Ectodermal cell (in vitro differentiated cells): ENCODE measurements at regions not wholly inside any gene's neighbourhood (a gene's known extent, or its start where the extent isn't known, plus 50 kb on each side); places are given as distances from the start of the nearest gene placed in this dataset.
"Not testable (repeated sequence)": the region's sequence is repeated elsewhere in the genome, so short reads cannot be mapped to it uniquely, and the experiment has no call there.

Experiments
- H3K27ac ChIP-seq: 2 replicates; pipeline ENCODE4 v1.7.0; 2013; ENCODE audit warnings: mild to moderate bottlenecking, low read depth, low read length; ENCODE audit not compliant: insufficient read depth, poor library complexity, severe bottlenecking
- H3K27me3 ChIP-seq: 2 replicates; pipeline ENCODE4 v1.7.0; 2013; ENCODE audit warnings: mild to moderate bottlenecking, low read length; ENCODE audit not compliant: insufficient read depth, control insufficient read depth, poor library complexity, severe bottlenecking
- H3K36me3 ChIP-seq: one replicate; pipeline ENCODE4 v1.7.0; 2013; ENCODE audit warnings: low read length; ENCODE audit not compliant: control insufficient read depth, insufficient read depth
- H3K4me1 ChIP-seq: one replicate; pipeline ENCODE4 v1.7.0; 2013; ENCODE audit warnings: low read length; ENCODE audit not compliant: control insufficient read depth, insufficient read depth
- H3K4me3 ChIP-seq: 2 replicates; pipeline ENCODE4 v1.7.0; 2013; ENCODE audit warnings: low read depth, low read length, control low read depth; ENCODE audit not compliant: insufficient read depth
- H3K9me3 ChIP-seq: 2 replicates; pipeline ENCODE4 v1.7.0; 2013; ENCODE audit warnings: mild to moderate bottlenecking, low read length, moderate library complexity; ENCODE audit not compliant: control insufficient read depth
- WGBS, 2 experiments: methylation state at CpG; one replicate each; pipeline ENCODE4 v1.1.7; 2013; ENCODE audit warnings: missing lambda C conversion rate in 2 of 2; 5-methylcytosine and 5-hydroxymethylcytosine counted together

DNA sequence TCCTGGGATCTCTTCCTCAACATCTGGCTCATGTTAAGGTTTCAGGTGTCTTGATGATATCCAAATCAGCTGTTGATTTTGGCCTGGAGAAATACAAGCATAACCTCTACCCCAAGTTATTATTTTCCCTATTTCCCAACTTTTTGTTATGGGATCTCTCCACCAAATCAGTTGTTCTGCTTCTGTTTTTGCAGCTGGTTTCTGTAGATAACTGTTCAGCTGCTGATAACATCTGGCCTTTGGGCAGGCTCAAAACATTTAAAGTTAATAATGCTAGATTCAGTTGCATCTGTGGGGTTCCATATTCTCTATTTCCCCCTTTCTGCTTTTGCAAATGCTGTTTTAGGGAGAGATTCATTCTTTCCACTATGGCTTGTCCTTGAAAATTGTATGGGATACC, 430.0 kb upstream of the SGO1 start:
- not testable (repeated sequence) for H3K36me3 ChIP-seq, H3K9me3 ChIP-seq, H3K4me3 ChIP-seq, H3K27me3 ChIP-seq, H3K27ac ChIP-seq, H3K4me1 ChIP-seq

DNA sequence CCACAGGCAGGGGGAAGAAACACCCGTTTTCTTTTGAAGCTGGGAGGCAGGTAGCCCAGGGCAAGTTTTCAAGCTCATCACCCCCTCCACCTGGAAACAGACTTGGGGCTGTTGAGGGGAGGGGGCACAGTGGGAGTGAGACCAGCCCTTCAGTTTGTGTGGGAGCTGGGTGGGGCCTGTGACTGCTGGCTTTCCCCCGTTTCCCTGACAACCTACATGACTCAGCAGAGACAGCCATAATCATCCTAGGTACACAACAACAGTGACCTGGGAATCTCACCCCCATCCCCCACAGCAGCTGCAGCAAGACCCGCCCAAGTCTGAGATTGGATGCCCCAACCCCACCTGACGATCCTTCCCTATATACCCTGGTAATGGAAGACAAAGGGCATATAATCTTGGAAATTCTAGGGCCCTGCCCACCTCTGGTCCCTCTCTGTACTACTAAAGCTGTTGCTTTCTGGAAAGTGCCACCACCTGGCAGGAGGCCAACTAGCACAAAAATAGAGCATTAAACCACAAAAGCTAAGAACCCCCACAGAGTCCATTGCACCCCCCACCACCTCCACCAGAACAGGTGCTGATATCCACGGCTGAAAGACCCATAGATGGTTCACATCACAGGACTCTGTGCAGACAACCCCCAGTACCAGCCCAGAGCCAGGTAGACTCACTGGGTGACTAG, 422.2 kb upstream of the SGO1 start:
- Histone ChIP-seq H3K36me3 (no peaks in the 10 kb centered on the region), H3K27me3 (no peaks in the 10 kb centered on the region), H3K4me1 (no peaks in the 10 kb centered on the region), H3K27ac (no peak overlapping the region), H3K4me3 (no peak overlapping the region), H3K9me3 (peaks cover 2% of the 10 kb centered on the region)
- WGBS, 2 experiments = 85 to 90% methylated on average over 5 of the region's 5 CpGs

DNA sequence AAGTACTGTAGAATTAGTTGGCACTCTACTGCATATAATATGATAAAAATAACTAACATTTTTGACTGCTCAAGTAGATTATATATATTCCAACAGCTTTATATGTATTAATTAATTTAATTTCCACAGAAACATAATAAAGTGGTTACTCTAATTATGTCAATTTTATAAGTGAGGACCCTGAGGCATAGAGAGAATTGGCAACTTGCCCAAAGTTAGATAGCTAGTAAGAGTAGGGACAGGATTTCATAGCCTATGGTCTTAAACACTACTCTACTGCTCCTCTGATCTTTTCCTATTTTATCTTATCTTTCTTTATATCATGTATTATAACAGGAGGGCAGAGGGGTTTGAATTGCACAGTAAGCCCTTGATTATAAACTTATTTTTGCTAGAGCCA, 418.7 kb upstream of the SGO1 start:
- Histone ChIP-seq H3K4me1 (no peaks in the 10 kb centered on the region), H3K9me3 (no peaks in the 10 kb centered on the region), H3K36me3 (no peaks in the 10 kb centered on the region), H3K4me3 (no peak overlapping the region), H3K27ac (no peak overlapping the region), H3K27me3 (no peaks in the 10 kb centered on the region)

DNA sequence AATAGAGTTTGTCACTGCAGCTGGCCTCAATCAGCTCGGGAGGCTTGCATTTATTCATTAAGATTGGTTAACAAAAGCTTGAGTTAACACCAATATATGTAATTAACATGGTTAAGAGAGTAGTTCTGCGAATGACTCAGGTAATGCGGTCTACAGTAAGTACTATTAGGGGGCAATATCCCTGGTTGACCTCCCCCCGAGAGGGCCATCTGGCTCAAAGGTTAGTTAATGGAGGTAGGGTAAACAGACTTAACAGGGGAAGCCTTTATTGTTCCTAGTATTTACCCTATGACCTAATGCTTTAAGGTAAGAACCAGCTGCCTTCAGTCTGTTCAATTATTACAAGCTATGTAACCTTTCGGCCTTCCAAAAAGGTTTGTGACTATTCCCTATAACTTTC, 403.3 kb upstream of the SGO1 start:
- Histone ChIP-seq H3K27ac (no peak overlapping the region), H3K4me1 (no peaks in the 10 kb centered on the region)
- 93% methylated on average over 5 of the region's 5 CpGs for WGBS, 2 experiments

DNA sequence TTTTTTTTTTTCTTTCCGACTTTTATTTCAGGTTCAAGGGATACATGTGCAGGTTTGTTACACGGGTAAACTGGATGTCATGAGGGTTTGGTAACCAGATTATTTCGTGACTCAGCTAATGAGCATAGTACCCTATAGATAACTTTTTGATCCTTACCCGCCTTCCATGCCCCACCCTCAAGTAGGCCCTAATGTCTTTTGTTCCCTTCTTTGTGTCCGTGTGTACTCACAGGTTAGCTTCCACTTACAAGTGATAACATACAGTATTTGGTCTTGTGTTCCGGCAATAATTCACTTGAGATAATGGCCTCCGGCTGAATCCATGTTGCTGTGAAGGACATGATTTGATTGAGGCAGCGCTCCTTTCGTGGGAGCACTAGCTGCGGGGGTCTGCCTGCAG, 402.8 kb upstream of the SGO1 start:
- 93 to 96% methylated on average over 10 of the region's 10 CpGs for WGBS, 2 experiments
- Histone ChIP-seq H3K4me1 (no peaks in the 10 kb centered on the region), H3K27me3 (no peaks in the 10 kb centered on the region), H3K4me3 (no peak overlapping the region), H3K36me3 (no peaks in the 10 kb centered on the region), H3K27ac (no peak overlapping the region), H3K9me3 (no peaks in the 10 kb centered on the region)

More for the DNA sequence above, 403.3 kb upstream of the SGO1 start:
- Histone ChIP-seq H3K4me3 (no peak overlapping the region), H3K27me3 (no peaks in the 10 kb centered on the region), H3K36me3 (no peaks in the 10 kb centered on the region), H3K9me3 (no peaks in the 10 kb centered on the region)

DNA sequence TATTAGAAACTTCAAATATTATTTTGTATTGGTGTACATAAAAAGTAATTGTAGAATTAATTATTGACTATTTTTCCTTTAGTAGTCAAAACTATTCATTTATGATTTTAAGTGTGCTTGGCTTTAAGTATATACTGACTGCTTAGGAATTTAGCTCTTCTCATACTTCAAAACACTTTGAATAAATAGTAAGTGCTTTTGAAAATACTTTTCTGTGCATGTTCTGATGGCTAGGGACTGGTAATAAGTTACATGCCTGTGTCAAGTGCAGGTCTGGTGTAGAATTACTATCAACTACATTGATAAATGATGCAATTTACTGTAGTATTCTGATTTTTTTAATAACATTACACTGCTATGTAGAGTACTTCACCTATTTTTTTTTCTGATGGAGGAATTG, 397.6 kb upstream of the SGO1 start:
- no peaks in the 10 kb centered on the region for H3K9me3 ChIP-seq
- no peak overlapping the region for H3K27ac ChIP-seq
- H3K4me1 ChIP-seq = no peaks in the 10 kb centered on the region
- no peaks in the 10 kb centered on the region for H3K27me3 ChIP-seq
- no peak overlapping the region for H3K4me3 ChIP-seq
- H3K36me3 ChIP-seq = no peaks in the 10 kb centered on the region

DNA sequence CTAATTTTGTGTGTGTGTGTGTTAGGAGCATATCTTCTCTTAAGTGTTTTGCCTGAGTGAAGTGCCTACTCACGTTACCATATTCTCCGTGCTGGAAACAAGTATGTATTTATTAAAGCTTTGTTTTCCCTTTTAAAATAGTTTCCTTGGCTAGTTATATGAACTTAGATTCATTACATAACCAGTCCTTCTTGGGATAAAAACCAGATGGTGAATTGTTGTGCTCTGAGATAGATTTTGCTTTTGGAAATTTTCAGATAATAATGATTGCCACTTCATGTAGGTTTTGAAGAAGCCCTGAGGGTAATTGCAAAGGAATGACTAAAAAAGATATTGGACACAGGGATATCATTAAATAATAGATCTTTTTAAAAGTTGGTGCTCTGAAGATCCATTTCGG, 390.2 kb upstream of the SGO1 start:
- Histone ChIP-seq H3K27ac (no peak overlapping the region), H3K4me3 (no peak overlapping the region), H3K27me3 (no peaks in the 10 kb centered on the region), H3K9me3 (no peaks in the 10 kb centered on the region), H3K4me1 (no peaks in the 10 kb centered on the region), H3K36me3 (no peaks in the 10 kb centered on the region)
- WGBS, 2 experiments = 90 to 100% methylated on average over 1 to 3 of the region's 3 CpGs

DNA sequence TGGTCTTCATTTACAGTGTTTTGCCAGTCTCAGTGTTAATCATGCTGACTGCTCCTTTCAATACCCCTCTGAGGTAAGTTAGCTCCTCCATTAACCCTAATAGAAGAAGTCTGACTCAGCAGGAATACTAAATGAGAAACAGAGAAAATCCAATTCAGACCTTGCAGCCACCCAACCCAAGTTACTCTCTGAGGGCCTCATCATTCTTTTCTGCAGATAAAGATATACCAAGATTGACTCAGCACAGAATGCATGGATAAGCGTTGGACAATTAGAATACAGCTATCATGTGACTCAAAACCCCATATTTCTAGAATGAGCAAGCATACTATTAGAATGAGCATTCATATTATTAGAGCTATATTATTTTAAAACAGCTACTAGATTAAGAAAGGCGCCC, 389.1 kb upstream of the SGO1 start:
- no peak overlapping the region for H3K4me3 ChIP-seq
- no peaks in the 10 kb centered on the region for H3K9me3 ChIP-seq
- no peak overlapping the region for H3K27ac ChIP-seq
- 94 to 100% methylated on average over 2 of the region's 2 CpGs for WGBS, 2 experiments
- no peaks in the 10 kb centered on the region for H3K27me3 ChIP-seq
- H3K4me1 ChIP-seq = no peaks in the 10 kb centered on the region
- H3K36me3 ChIP-seq = no peaks in the 10 kb centered on the region

DNA sequence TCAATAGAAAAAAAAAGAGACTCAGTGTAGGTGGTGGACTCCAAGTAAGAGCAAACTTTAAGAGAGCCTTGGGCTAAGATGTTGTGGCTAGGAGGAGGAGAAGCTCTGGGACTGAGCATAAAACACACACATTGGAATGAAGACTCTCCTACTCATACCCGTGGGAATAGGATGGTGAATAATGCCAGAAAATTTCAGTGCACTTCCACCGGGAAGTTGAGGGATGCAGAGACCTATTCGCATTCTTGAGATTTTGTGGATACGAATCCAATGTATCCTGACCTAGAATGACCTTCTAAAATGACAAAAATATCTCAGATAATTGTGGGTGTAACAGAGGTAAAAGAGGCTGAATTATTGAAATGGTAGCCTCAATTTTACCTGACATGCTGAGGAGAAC, 388.7 kb upstream of the SGO1 start:
- Histone ChIP-seq H3K9me3 (no peaks in the 10 kb centered on the region), H3K27ac (no peak overlapping the region), H3K27me3 (no peaks in the 10 kb centered on the region), H3K4me1 (no peaks in the 10 kb centered on the region), H3K4me3 (no peak overlapping the region), H3K36me3 (no peaks in the 10 kb centered on the region)
- WGBS, 2 experiments = 86 to 94% methylated on average over 4 of the region's 4 CpGs

DNA sequence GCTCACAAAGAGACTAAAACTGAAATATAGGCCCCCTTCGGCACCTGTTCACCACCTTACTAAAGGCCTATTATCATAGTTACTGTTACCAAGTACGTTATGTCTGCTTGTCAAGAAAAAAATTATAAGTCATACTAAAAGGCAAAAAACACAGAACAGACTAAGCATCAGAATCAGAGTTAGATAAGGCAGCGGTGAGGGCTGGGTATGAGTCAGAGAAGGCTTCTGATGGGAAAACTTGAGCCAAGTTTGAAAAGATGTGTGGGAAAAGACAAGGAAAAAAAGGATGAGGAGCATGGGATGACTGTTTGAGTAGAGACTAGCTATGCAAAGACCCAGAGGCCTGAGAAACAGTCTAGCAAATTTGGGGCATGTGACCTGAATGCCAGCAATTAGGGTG, 387.2 kb upstream of the SGO1 start:
- H3K9me3 ChIP-seq = no peaks in the 10 kb centered on the region
- H3K36me3 ChIP-seq = no peaks in the 10 kb centered on the region
- no peaks in the 10 kb centered on the region for H3K4me1 ChIP-seq
- H3K4me3 ChIP-seq = no peak overlapping the region
- no peaks in the 10 kb centered on the region for H3K27me3 ChIP-seq
- H3K27ac ChIP-seq = no peak overlapping the region
- WGBS, 2 experiments = 91 to 100% methylated on average over 3 of the region's 3 CpGs

DNA sequence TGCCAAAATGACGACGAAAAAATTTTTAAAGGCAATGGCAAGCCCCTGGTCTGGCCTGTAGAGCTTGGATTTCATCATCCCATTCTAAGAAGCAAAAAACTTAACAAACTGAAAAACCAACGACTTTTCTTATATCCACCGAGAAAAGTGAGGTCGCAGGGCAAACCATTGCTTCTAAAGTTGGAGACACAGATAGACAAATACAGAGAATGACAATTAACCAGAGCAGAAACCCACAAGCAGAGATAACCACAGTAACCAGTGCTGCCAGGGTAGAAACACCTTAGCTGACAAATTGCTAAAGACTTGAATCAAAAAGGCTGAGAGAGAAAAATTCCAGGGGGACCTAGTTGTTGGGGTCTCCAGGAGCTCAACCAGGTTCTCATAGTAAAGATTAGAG, 386.5 kb upstream of the SGO1 start:
- Histone ChIP-seq H3K4me3 (no peak overlapping the region), H3K27me3 (no peaks in the 10 kb centered on the region), H3K9me3 (no peaks in the 10 kb centered on the region), H3K4me1 (no peaks in the 10 kb centered on the region), H3K27ac (no peak overlapping the region), H3K36me3 (no peaks in the 10 kb centered on the region)
- WGBS, 2 experiments = 91 to 97% methylated on average over 5 of the region's 5 CpGs
